ENCODE measurements at regions not wholly inside any gene's neighbourhood (a gene's known extent, or its start where the extent isn't known, plus 50 kb on each side); places are given as distances from the start of the nearest gene placed in this dataset.

GRCh38 chr16:64579712-64580111 lies 542.2 kb downstream of the CDH11 start:
- TF ChIP-seq CTCF (IDR thresholded peaks at IDR 0.05) (no peak), POLR2A (IDR thresholded peaks at IDR 0.05) (no peak)

All from uterus (tissue), 2 donors.